GM19328 (cell line): ENCODE measurements at regions not wholly inside any gene's neighbourhood (a gene's known extent, or its start where the extent isn't known, plus 50 kb on each side); places are given as distances from the start of the nearest gene placed in this dataset.
"Not testable (repeated sequence)": the region's sequence is repeated elsewhere in the genome, so short reads cannot be mapped to it uniquely, and the experiment has no call there.

Experiments
- ATAC-seq: cut with Tn5 transposase; IDR thresholded peaks from one replicate; pipeline ENCODE4 v1.9.1; 2021; ENCODE audit warnings: mild to moderate bottlenecking, moderate library complexity; ENCODE audit not compliant: unreplicated experiment

DNA sequence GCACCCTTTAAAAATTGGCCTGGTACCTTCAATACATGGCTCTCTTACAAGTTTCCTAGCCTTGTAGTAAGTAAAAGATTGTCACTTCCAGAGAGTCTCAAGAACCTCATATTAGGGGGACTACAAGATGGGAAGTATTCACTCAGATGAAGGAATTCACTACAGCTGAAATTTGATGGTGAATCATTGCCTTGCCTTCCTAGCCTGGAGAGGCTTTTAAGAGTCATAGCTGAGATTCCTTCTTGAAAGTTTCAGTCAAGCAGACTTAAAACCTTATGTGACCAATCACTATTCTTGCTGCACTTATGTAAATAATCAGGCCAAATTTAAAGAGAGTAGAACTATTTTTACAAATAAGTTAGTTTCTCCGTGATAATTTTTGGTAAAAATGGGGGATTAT, 451.6 kb downstream of the TRHDE start:
- ATAC-seq: no peak

DNA sequence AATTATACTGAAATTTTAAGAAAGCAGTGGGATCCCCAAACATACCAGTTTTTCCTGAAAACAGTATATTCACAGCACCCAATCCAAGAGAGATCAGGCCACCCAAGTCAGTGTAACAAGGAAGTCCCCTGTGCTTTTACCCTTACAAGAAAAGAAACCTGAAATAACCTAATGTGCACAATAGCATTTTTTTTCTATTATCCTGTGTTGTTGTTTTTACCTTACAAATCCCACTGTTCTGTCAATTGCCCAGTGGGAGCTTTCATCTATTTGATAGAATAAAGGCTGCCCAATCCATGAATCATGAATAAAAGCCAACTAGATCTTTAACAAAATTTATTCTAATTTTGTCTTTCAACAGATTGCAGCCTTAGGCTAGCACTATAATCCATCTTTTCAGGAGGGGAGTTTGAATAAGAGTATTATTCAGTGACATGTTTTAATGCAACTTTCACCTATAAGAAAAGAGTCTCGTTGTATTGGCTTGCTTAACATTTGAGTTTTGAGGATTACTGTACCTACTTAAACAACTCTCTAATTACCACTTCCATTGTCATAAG, 457.4 kb downstream of the TRHDE start:
- no peak for ATAC-seq

DNA sequence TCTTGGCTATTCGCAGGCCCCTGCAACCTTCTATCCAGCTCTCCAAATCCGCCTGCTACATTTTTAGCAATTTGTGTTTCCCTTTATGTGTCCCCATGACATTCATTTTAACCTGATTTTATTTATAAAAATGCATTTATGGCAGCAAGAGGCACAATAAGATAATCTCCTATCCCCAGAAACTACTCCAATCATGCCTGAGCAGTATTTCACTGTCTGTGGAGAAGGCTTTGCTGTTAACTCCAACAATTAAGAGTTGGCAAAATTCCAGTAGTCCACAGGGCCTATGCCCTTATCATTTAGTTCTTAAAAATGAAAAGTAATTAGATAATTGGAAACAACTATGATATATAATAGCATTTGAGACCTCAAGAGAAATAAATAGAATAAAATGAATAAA, 462.4 kb downstream of the TRHDE start:
- no peak for ATAC-seq

DNA sequence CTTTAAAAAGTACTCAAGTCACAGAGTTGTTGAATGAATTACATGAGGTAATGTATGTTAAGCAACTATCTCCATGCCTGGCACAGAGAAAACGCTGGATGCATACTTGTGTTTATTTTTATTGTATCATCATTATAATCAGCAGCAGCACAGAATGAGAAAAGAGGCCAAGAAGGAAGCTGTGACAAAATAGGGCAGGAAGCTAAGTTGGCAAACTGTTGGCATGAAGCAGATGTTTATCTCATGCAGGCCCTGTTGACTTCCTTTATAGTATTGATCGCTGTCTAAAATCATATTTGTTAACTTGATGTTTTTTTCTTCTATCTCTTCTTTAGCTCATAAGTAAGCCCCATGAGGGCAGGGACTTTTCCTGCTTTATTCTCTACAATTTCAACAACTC, 466.6 kb downstream of the TRHDE start:
- no peak for ATAC-seq

- ATAC-seq: no peak
Observed at GRCh38 chr12:72740064-72740463, 467.9 kb downstream of the TRHDE start.

DNA sequence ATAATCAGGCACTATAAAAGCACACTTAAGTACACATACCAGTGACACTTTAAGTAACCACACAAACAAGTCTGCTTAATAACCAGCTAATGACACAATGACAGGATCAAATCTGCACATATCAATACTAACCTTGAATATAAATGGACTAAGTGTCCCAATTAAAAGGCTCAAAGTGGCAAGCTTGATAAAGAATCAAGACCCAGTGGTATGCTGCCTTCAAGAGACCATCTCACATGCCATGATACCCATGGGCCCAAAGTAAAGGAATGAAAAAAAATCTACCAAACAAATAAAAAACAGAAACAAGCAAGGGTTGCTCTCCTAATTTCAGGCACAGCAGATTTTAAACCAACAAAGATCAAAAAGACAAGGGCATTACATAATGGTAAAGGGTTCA, 470.4 kb downstream of the TRHDE start:
- no peak for ATAC-seq

DNA sequence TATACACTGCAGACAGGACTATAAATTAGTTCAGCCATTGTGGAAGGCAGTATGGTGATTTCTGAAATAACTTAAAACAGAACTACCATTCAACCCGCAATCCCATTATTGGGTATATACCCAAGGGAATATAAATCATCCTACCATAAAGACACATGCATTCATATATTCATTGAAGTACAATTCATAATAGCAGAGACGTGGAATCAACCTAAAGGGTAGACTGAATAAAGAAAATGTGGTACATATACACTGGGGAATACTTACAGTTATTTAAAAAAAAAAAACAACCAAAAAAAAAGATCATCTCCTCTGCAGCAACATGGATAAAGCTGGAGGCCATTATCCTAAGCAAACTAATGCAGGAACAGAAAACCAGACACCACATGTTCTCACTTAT, 473.9 kb downstream of the TRHDE start:
- no peak for ATAC-seq

DNA sequence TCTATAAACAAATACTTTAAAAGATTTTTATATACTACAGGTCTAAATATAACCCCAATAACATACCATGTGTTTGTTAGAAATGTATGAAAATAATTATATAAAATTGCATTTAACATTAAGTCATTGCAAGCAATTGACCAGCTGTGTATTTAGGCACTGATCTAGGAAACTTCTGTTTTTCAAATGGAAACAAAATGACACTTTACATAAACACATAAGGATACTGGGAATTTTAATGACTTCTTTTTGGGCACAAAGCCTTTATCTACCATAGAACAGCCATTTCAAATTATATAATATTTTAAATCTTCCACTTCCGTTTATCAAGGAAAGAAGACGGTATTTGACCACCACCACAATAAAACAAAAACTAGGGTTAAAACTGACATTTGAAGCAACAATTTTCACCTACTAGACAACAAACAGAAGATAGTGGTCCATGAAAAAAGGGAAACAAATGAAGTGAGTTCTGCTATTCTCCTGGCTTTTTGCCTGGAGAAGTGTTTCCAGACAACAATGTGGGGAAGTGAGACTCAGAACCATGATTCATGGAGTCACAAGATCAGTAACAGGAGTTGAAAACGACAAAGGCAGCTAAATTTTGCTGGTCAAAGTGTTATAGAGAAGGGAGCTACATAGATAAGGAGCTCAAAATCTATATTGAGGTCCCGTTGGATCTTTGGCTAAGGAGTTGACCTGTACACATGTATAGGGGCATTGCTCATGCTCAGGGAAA, 475.1 kb downstream of the TRHDE start:
- ATAC-seq: no peak

GRCh38 chr12:72748971-72749370, 476.8 kb downstream of the TRHDE start:
- ATAC-seq: no peak

- no peak for ATAC-seq
Observed at GRCh38 chr12:72753571-72753970, 481.4 kb downstream of the TRHDE start.

DNA sequence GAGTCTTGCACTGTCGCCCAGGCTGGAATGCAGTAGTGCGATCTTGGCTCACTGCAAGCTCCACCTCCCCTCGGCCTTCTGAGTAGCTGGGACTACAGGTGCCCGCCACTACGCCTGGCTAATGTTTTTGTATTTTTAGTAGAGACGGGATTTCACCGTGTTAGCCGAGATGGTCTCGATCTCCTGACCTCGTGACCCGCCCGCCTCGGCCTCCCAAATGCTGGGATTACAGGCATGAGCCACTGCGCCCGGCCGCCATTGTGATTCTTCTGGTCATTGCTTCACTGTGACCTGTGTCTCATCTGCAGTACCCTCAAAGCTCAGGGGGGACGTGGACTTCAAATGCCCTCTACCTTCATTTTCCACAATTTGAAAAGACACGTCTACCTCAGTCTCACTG, 481.9 kb downstream of the TRHDE start:
- ATAC-seq: not testable (repeated sequence)

- no peak for ATAC-seq
Observed at GRCh38 chr12:72766517-72766916, 494.3 kb downstream of the TRHDE start.

GRCh38 chr12:72774023-72774422, 501.9 kb downstream of the TRHDE start:
- no peak for ATAC-seq

DNA sequence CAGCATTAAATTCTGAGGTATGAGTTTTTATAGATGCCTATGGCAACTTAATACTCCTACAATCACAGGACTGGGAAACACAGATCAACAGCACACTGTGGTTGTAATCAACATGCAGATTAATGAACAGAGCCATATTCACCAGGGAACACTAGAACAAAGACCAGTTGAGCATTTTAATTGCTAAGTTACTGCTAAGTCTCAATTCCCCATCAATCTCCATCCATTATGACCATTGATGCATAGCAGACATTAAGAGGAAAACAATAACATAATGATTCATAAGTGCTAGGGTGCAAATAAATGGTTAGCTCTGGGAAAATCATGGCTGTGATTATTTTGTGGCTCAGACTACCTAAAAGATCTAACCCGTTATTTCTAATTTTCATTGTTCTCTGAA, 505.6 kb downstream of the TRHDE start:
- ATAC-seq: no peak

GRCh38 chr12:72790273-72790672, 518.1 kb downstream of the TRHDE start:
- ATAC-seq: no peak

- ATAC-seq: no peak
Observed at GRCh38 chr12:72792889-72793288, 520.7 kb downstream of the TRHDE start.

GRCh38 chr12:72793796-72794195, 521.6 kb downstream of the TRHDE start:
- ATAC-seq: no peak

- no peak for ATAC-seq
Observed at GRCh38 chr12:72815421-72815820, 543.3 kb downstream of the TRHDE start.

GRCh38 chr12:72828662-72829324, 556.6 kb downstream of the TRHDE start:
- ATAC-seq: no peak

DNA sequence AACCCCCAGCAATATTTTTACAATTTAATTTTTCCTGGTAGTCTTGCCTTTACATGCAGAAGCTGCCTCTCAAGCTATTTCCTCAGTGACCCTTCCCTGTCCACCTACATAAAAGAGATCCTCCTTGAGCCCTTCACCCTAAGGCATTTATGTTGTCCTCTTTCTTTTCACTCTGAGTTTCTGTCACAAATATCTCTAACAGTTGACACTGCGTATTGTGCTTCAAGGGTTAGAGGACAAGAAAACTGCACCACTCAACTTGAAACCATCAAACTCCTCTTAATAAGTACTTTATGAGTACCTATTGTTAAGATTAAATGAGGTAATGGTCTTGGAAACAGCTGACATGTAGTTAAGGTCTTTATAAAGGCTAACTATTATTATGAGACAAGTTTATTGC, 557.7 kb downstream of the TRHDE start:
- no peak for ATAC-seq

GRCh38 chr12:72832024-72832423, 559.9 kb downstream of the TRHDE start:
- no peak for ATAC-seq

GRCh38 chr12:72836194-72836593, 564.0 kb downstream of the TRHDE start:
- no peak for ATAC-seq
